Neural progenitor cell (in vitro differentiated cells): ENCODE measurements at regions not wholly inside any gene's neighbourhood (a gene's known extent, or its start where the extent isn't known, plus 50 kb on each side); places are given as distances from the start of the nearest gene placed in this dataset.

Experiments used
- CTCF ChIP-seq: fragments of 200-600 bp; sonication (generic); IDR thresholded peaks from 2 replicates; pipeline ENCODE4 v1.5.1; 2017; ENCODE audit warnings: antibody characterized with exemption, mild to moderate bottlenecking
- EZH2 ChIP-seq: fragments of 200-600 bp; sonication (generic); IDR thresholded peaks from 2 replicates; pipeline ENCODE4 v1.6.1; 2017; ENCODE audit warnings: antibody characterized with exemption, mild to moderate bottlenecking, moderate library complexity

GRCh38 chr18:77948567-77948966 is 698.9 kb downstream of the GALR1 start:
- TF ChIP-seq EZH2 = no peak
- no peak for TF ChIP-seq CTCF
